Neural crest cell (in vitro differentiated cells): ENCODE measurements at regions not wholly inside any gene's neighbourhood (a gene's known extent, or its start where the extent isn't known, plus 50 kb on each side); places are given as distances from the start of the nearest gene placed in this dataset.

ENCODE experiments used
- DNase-seq: peaks from one replicate; pipeline ENCODE4 v3.0.0; 2021; ENCODE audit warnings: low read depth, mixed read lengths, low spot score
- H3K27ac Mint-ChIP-seq: one replicate; pipeline ENCODE4 v1.8.0; 2021; ENCODE audit warnings: mild to moderate bottlenecking, mixed read lengths; ENCODE audit not compliant: unreplicated experiment
- H3K27me3 Mint-ChIP-seq: 2 replicates; pipeline ENCODE4 v1.8.0; 2021; ENCODE audit warnings: low read depth, mild to moderate bottlenecking, mixed read lengths
- H3K36me3 Mint-ChIP-seq: 2 replicates; pipeline ENCODE4 v1.8.0; 2021; ENCODE audit warnings: low read depth, mild to moderate bottlenecking, mixed read lengths
- H3K4me1 Mint-ChIP-seq: 2 replicates; pipeline ENCODE4 v1.8.0; 2021; ENCODE audit warnings: mixed read lengths
- H3K4me3 Mint-ChIP-seq: one replicate; pipeline ENCODE4 v1.8.0; 2021; ENCODE audit warnings: mild to moderate bottlenecking, mixed read lengths
- H3K9me3 Mint-ChIP-seq: 2 replicates; pipeline ENCODE4 v1.8.0; 2021; ENCODE audit warnings: mixed read lengths
- CTCF ChIP-seq: fragments of 200-600 bp; sonication (generic); conservative IDR thresholded peaks from 2 replicates; pipeline ENCODE4 v1.5.0; 2021; ENCODE audit warnings: antibody characterized with exemption, mild to moderate bottlenecking

GRCh38 chr5:98065261-98065909, 708.1 kb upstream of the RGMB start:
- Mint-ChIP-seq H3K9me3 (no peaks in the 10 kb centered on the region), H3K36me3 (no peaks in the 10 kb centered on the region), H3K27me3 (no peaks in the 10 kb centered on the region), H3K4me3 (no peak overlapping the region), H3K4me1 (peaks cover 12% of the 10 kb centered on the region), H3K27ac (no peak overlapping the region)
- no peak for TF ChIP-seq CTCF
- DNase-seq: no peak

GRCh38 chr5:98066910-98067309, 706.6 kb upstream of the RGMB start:
- no peak overlapping the region for H3K4me3 Mint-ChIP-seq

GRCh38 chr5:98069876-98070512, 703.5 kb upstream of the RGMB start:
- TF ChIP-seq CTCF: no peak
- no peaks in the 10 kb centered on the region for H3K4me1 Mint-ChIP-seq
- no peaks in the 10 kb centered on the region for H3K36me3 Mint-ChIP-seq

More at GRCh38 chr5:98066910-98067309, 706.6 kb upstream of the RGMB start:
- Mint-ChIP-seq H3K36me3 (no peaks in the 10 kb centered on the region), H3K4me1 (peaks cover 12% of the 10 kb centered on the region), H3K27me3 (no peaks in the 10 kb centered on the region), H3K9me3 (no peaks in the 10 kb centered on the region), H3K27ac (no peak overlapping the region)
- TF ChIP-seq CTCF: no peak
- no peak for DNase-seq

GRCh38 chr5:98072921-98073320, 700.5 kb upstream of the RGMB start:
- no peak for DNase-seq
- no peaks in the 10 kb centered on the region for H3K27me3 Mint-ChIP-seq
- no peak for TF ChIP-seq CTCF
- no peaks in the 10 kb centered on the region for H3K36me3 Mint-ChIP-seq
- H3K4me1 Mint-ChIP-seq: no peaks in the 10 kb centered on the region
- no peak overlapping the region for H3K27ac Mint-ChIP-seq
- no peak overlapping the region for H3K4me3 Mint-ChIP-seq
- no peaks in the 10 kb centered on the region for H3K9me3 Mint-ChIP-seq

More at GRCh38 chr5:98069876-98070512, 703.5 kb upstream of the RGMB start:
- no peak overlapping the region for H3K27ac Mint-ChIP-seq
- H3K27me3 Mint-ChIP-seq: no peaks in the 10 kb centered on the region
- no peak overlapping the region for H3K4me3 Mint-ChIP-seq
- DNase-seq: no peak
- H3K9me3 Mint-ChIP-seq: no peaks in the 10 kb centered on the region

GRCh38 chr5:98076501-98076900, 697.0 kb upstream of the RGMB start:
- H3K4me3 Mint-ChIP-seq: no peak overlapping the region
- H3K9me3 Mint-ChIP-seq: peaks cover 2% of the 10 kb centered on the region
- no peak for TF ChIP-seq CTCF

More at GRCh38 chr5:98076501-98076900, 697.0 kb upstream of the RGMB start:
- Mint-ChIP-seq H3K36me3 (no peaks in the 10 kb centered on the region), H3K4me1 (no peaks in the 10 kb centered on the region), H3K27ac (peak overlapping the region; percentile 77), H3K27me3 (no peaks in the 10 kb centered on the region)
- DNase-seq: no peak
